ENCODE measurements at regions not wholly inside any gene's neighbourhood (a gene's known extent, or its start where the extent isn't known, plus 50 kb on each side); places are given as distances from the start of the nearest gene placed in this dataset.
"Not testable (repeated sequence)": the region's sequence is repeated elsewhere in the genome, so short reads cannot be mapped to it uniquely, and the experiment has no call there.

GRCh38 chr7:131849472-131849871 lies 293.0 kb upstream of the PODXL start:
- no peak for DNase-seq (ENCODE audit: low read depth)

GRCh38 chr7:131848033-131848432 lies 291.6 kb upstream of the PODXL start:
- DNase-seq (ENCODE audit: low read depth): no peak

- DNase-seq (ENCODE audit: low read depth): no peak
These were observed 289.3 kb upstream of the PODXL start for GRCh38 chr7:131845573-131846314.

GRCh38 chr7:131844369-131844768 lies 287.9 kb upstream of the PODXL start:
- no peak for DNase-seq (ENCODE audit: low read depth)

- no peak for DNase-seq (ENCODE audit: low read depth)
These were observed 287.5 kb upstream of the PODXL start for GRCh38 chr7:131843898-131844331.

GRCh38 chr7:131839967-131840690 lies 283.7 kb upstream of the PODXL start:
- DNase-seq (ENCODE audit: low read depth): no peak

GRCh38 chr7:131836733-131837132 lies 280.3 kb upstream of the PODXL start:
- no peak for DNase-seq (ENCODE audit: low read depth)

- no peak for DNase-seq (ENCODE audit: low read depth)
These were observed 278.7 kb upstream of the PODXL start for GRCh38 chr7:131835141-131835540.

- DNase-seq (ENCODE audit: low read depth): no peak
These were observed 274.3 kb upstream of the PODXL start for GRCh38 chr7:131830681-131831080.

GRCh38 chr7:131829947-131830558 lies 273.6 kb upstream of the PODXL start:
- DNase-seq (ENCODE audit: low read depth): no peak

- no peak for DNase-seq (ENCODE audit: low read depth)
These were observed 271.0 kb upstream of the PODXL start for GRCh38 chr7:131827421-131827820.

- DNase-seq (ENCODE audit: low read depth): no peak
These were observed 270.5 kb upstream of the PODXL start for GRCh38 chr7:131826960-131827359.

GRCh38 chr7:131823961-131824440 lies 267.6 kb upstream of the PODXL start:
- DNase-seq (ENCODE audit: low read depth): not testable (repeated sequence)

- no peak for DNase-seq (ENCODE audit: low read depth)
These were observed 263.5 kb upstream of the PODXL start for GRCh38 chr7:131819891-131820290.

GRCh38 chr7:131816391-131817007 lies 260.1 kb upstream of the PODXL start:
- DNase-seq (ENCODE audit: low read depth): no peak

GRCh38 chr7:131808736-131809135 lies 252.3 kb upstream of the PODXL start:
- DNase-seq (ENCODE audit: low read depth): no peak

- DNase-seq (ENCODE audit: low read depth): not testable (repeated sequence)
These were observed 251.7 kb upstream of the PODXL start for GRCh38 chr7:131808156-131808555.

GRCh38 chr7:131803816-131804215 lies 247.4 kb upstream of the PODXL start:
- no peak for DNase-seq (ENCODE audit: low read depth)

GRCh38 chr7:131802195-131802864 lies 245.9 kb upstream of the PODXL start:
- DNase-seq (ENCODE audit: low read depth): no peak

- DNase-seq (ENCODE audit: low read depth): no peak
These were observed 244.1 kb upstream of the PODXL start for GRCh38 chr7:131800531-131800930.

GRCh38 chr7:131800008-131800407 lies 243.6 kb upstream of the PODXL start:
- no peak for DNase-seq (ENCODE audit: low read depth)

- no peak for DNase-seq (ENCODE audit: low read depth)
These were observed 241.4 kb upstream of the PODXL start for GRCh38 chr7:131797841-131798240.
